K562 (cell line): ENCODE measurements at regions not wholly inside any gene's neighbourhood (a gene's known extent, or its start where the extent isn't known, plus 50 kb on each side); places are given as distances from the start of the nearest gene placed in this dataset.
"Not testable (repeated sequence)": the region's sequence is repeated elsewhere in the genome, so short reads cannot be mapped to it uniquely, and the experiment has no call there.

Experiments used
- ATAC-seq: fragments of 200-7000 bp; cut with Tn5 transposase; 3 replicates; pipeline ENCODE4 v1.9.1; 2020; ENCODE audit warnings: moderate library complexity
- BruUV-seq: library from RNA; stranded (reverse); fragments of 400-500 nt; replicated peaks from 2 replicates; lab custom pipeline; 2021; lab: Mats Ljungman, UMichigan
- CTCF ChIA-PET: fragments of 300-600 bp; formaldehyde crosslinking; extraction: SDS; loops from one replicate; lab custom pipeline; 2021; ENCODE audit warnings: low intra/inter-chr PET ratio; lab: Yijun Ruan, JAX
- POLR2A ChIA-PET: fragments of 300-600, 350-650 bp; sonication (Branson Sonifier 250); formaldehyde crosslinking; extraction: SDS; loops from one replicate; lab custom pipeline; 2021; ENCODE audit warnings: antibody characterized with exemption, inconsistent platforms; lab: Yijun Ruan, JAX
- DNase-seq, 4 experiments: peaks; one replicate each; pipeline versions ENCODE4 v3.0.0 to v3.0.0-alpha.2; 2011 to 2018; ENCODE audit warnings: low spot score in 3 of 4, mixed read lengths in 3 of 4; ENCODE audit errors: extremely low read depth in 1 of 4
- FAIRE-seq: peaks from 2 replicates; lab custom pipeline; 2011; peaks lifted over from hg19 to GRCh38; lab: Jason Lieb, UNC
- H2AFZ ChIP-seq: 2 replicates; pipeline ENCODE4 v1.6.0; 2011; ENCODE audit warnings: low read depth, low read length, control low read depth, inconsistent platforms
- H3K27ac ChIP-seq: fragments of 200-600 bp; 3 replicates; pipeline ENCODE4 v1.8.0; 2011; ENCODE audit warnings: low read depth, mild to moderate bottlenecking, control low read depth, inconsistent platforms, low read length, moderate library complexity, mixed read lengths; ENCODE audit errors: extremely low read depth
- H3K27me3 ChIP-seq, 2 experiments: fragments of 300-600 bp in 1 of 2; 2 replicates in 1 of 2; 3 replicates in 1 of 2; pipeline versions ENCODE4 v1.6.0 to v1.8.0; 2011; ENCODE audit warnings: inconsistent platforms in 2 of 2, low read length in 2 of 2, mild to moderate bottlenecking in 1 of 2, mixed read lengths in 1 of 2, moderate library complexity in 1 of 2; ENCODE audit not compliant: control insufficient read depth in 2 of 2, insufficient read depth in 2 of 2
- H3K36me3 ChIP-seq: fragments of 300-600 bp; 3 replicates; pipeline ENCODE4 v1.8.0; 2011; ENCODE audit warnings: mild to moderate bottlenecking, low read length, inconsistent platforms; ENCODE audit not compliant: control insufficient read depth, insufficient read depth
- H3K4me1 ChIP-seq, 2 experiments: fragments of 200-600 bp in 1 of 2; replicated peaks in 1 of 2; 2 replicates in 1 of 2; 3 replicates in 1 of 2; pipeline versions ENCODE4 v1.5.1 to v1.8.0; 2011; ENCODE audit warnings: inconsistent platforms in 2 of 2, low read length in 2 of 2, mild to moderate bottlenecking in 1 of 2, mixed read lengths in 1 of 2, moderate library complexity in 1 of 2; ENCODE audit not compliant: control insufficient read depth in 2 of 2, insufficient read depth in 2 of 2
- H3K4me2 ChIP-seq: 2 replicates; pipeline ENCODE4 v1.6.1; 2011; ENCODE audit warnings: low read length, control low read depth, inconsistent platforms, mixed read lengths; ENCODE audit not compliant: insufficient read depth
- H3K4me3 ChIP-seq: fragments of 200-600 bp; sonication (generic), shearing (Covaris generic); 2 replicates; pipeline ENCODE4 v1.5.1; 2016; ENCODE audit warnings: control low read depth, inconsistent platforms
- H3K79me2 ChIP-seq: fragments of 200-600 bp; 3 replicates; pipeline ENCODE4 v1.8.0; 2011; ENCODE audit warnings: low read length, inconsistent platforms; ENCODE audit not compliant: control insufficient read depth, insufficient read depth
- H3K9ac ChIP-seq, 2 experiments: 2 replicates each; pipeline versions ENCODE4 v1.6.0 to v1.6.1; 2011; ENCODE audit warnings: low read depth in 2 of 2, low read length in 2 of 2, control low read depth in 1 of 2, inconsistent platforms in 1 of 2, mild to moderate bottlenecking in 1 of 2, mixed read lengths in 1 of 2; ENCODE audit not compliant: insufficient read depth in 1 of 2
- H3K9me1 ChIP-seq: one replicate; pipeline ENCODE4 v1.6.0; 2011; ENCODE audit warnings: inconsistent platforms, mild to moderate bottlenecking, low read length, moderate library complexity; ENCODE audit not compliant: control insufficient read depth, insufficient read depth
- H3K9me3 ChIP-seq: replicated peaks from 2 replicates; pipeline ENCODE4 v1.5.1; 2011; ENCODE audit warnings: low read depth, low read length, inconsistent platforms; ENCODE audit not compliant: control insufficient read depth, insufficient read depth
- H4K20me1 ChIP-seq: replicated peaks from 2 replicates; pipeline ENCODE4 v1.6.1; 2011; ENCODE audit warnings: low read length, inconsistent platforms, mixed read lengths; ENCODE audit not compliant: control insufficient read depth, insufficient read depth
- CAMTA2 ChIP-seq: fragments of 250-450 bp; sonication (Bioruptor Pico); conservative IDR thresholded peaks from 2 replicates; pipeline ENCODE4 v1.5.1; 2022
- CREM ChIP-seq: IDR thresholded peaks from 2 replicates; pipeline ENCODE4 v1.6.1; 2014; ENCODE audit warnings: antibody characterized with exemption, low read depth
- GTF2F1 ChIP-seq: IDR thresholded peaks from 2 replicates; pipeline ENCODE4 v1.6.1; 2011; ENCODE audit warnings: low read depth, low read length, improper control_type of control experiment
- KAT2B ChIP-seq: IDR thresholded peaks from one replicate; pipeline ENCODE4 v1.6.1; 2012; ENCODE audit warnings: low read depth, mild to moderate bottlenecking, control low read depth, inconsistent platforms, low read length, moderate library complexity
- KDM1A ChIP-seq, 2 experiments: fragments of 450-650 bp; IDR thresholded peaks; 2 replicates each; pipeline ENCODE4 v1.6.1; 2016; ENCODE audit warnings: mild to moderate bottlenecking in 2 of 2
- NCOA1 ChIP-seq: fragments of 450-650 bp; IDR thresholded peaks from 2 replicates; pipeline ENCODE4 v1.6.1; 2016; ENCODE audit warnings: low read depth
- SLC30A9 ChIP-seq: fragments of 250-450 bp; sonication (Bioruptor Pico); IDR thresholded peaks from 2 replicates; pipeline ENCODE4 v1.8.0; 2022; ENCODE audit warnings: mild to moderate bottlenecking, moderate library complexity
- TCF7L2 ChIP-seq: fragments of 150-350 bp; IDR thresholded peaks from 2 replicates; pipeline ENCODE4 v1.6.1; 2016; ENCODE audit warnings: low read depth, mild to moderate bottlenecking, low read length, moderate library complexity
- ZNF232 ChIP-seq: sonication (generic); formaldehyde crosslinking; IDR thresholded peaks from 2 replicates; pipeline ENCODE4 v1.8.0; 2022; ENCODE audit warnings: mild to moderate bottlenecking, missing genetic modification reagents
- ZNF398 ChIP-seq: fragments of 250-450 bp; sonication (Bioruptor Pico); IDR thresholded peaks from 2 replicates; pipeline ENCODE4 v1.8.0; 2021; ENCODE audit warnings: moderate library complexity, mild to moderate bottlenecking, inconsistent platforms
- ZNF609 ChIP-seq: sonication (generic); formaldehyde crosslinking; IDR thresholded peaks from 2 replicates; pipeline ENCODE4 v1.8.1; 2023; ENCODE audit warnings: missing genetic modification reagents, mild to moderate bottlenecking, borderline replicate concordance
- WGBS: fragments of 100-300 bp; shearing (Covaris generic); methylation state at CpG from one replicate; pipeline ENCODE4 v1.1.6; 2016; ENCODE audit warnings: low coverage, mixed read lengths; ENCODE audit not compliant: insufficient coverage; ENCODE audit errors: missing lambda C conversion rate; 5-methylcytosine and 5-hydroxymethylcytosine counted together
- in situ Hi-C: fragments of 300-500 bp; cut with MboI; formaldehyde crosslinking; loops from 4 replicates; pipeline ENCODE4 v1.15.0; 2018; ENCODE audit warnings: inconsistent platforms, mixed read lengths
- intact Hi-C: fragments of 100-400 bp; cut with micrococcal nuclease; formaldehyde crosslinking; loops from 2 replicates; pipeline ENCODE4 v1.14.2; 2022

- TF ChIP-seq TCF7L2 (no peak), CAMTA2 (CRISPR knock-in tag) (no peak), KDM1A (IDR thresholded peaks at IDR 0.05) (no peak), GTF2F1 (no peak), KAT2B (no peak), ZNF232 (no peak), CREM (no peak), NCOA1 (no peak), ZNF609 (no peak), SLC30A9 (CRISPR knock-in tag) (no peak), ZNF398 (CRISPR knock-in tag) (no peak)
- no peaks in the 10 kb centered on the region for H3K9me3 ChIP-seq
- ATAC-seq (no peak), FAIRE-seq (no peak), DNase-seq (no peak)
- H3K4me2 ChIP-seq, result no peak overlapping the region
- no peaks in the 10 kb centered on the region for H4K20me1 ChIP-seq
- no TSS peak for BruUV-seq
- H3K27ac ChIP-seq, result no peak overlapping the region
- H3K9ac ChIP-seq, result no peak overlapping the region
- H3K79me2 ChIP-seq, result no peaks in the 10 kb centered on the region
- ChIA-PET CTCF (no interaction called here), POLR2A (no interaction called here)
- intact Hi-C loops, result no loop called here
- H3K27me3 ChIP-seq, result no peaks in the 10 kb centered on the region
- H3K4me3 ChIP-seq, result no peak overlapping the region
- no peaks in the 10 kb centered on the region for H3K9me1 ChIP-seq
- in situ Hi-C loops, result no loop called here
- H2AFZ ChIP-seq, result no peak overlapping the region
- under 1% methylated on average over 7 of the region's 7 CpGs for WGBS
- no peaks in the 10 kb centered on the region for H3K36me3 ChIP-seq
- no peaks in the 10 kb centered on the region for H3K4me1 ChIP-seq
Observed at GRCh38 chr10:58063861-58064480, 203.7 kb downstream of the IPMK start.

GRCh38 chr10:58058683-58059082 is 209.0 kb downstream of the IPMK start:
- H3K9me3 ChIP-seq, BruUV-seq, intact Hi-C loops, H3K4me2 ChIP-seq, ATAC-seq, H3K4me3 ChIP-seq, CTCF ChIA-PET, DNase-seq, H3K9me1 ChIP-seq, H3K27ac ChIP-seq, FAIRE-seq, H3K79me2 ChIP-seq, H4K20me1 ChIP-seq, H2AFZ ChIP-seq, H3K4me1 ChIP-seq, in situ Hi-C loops, H3K27me3 ChIP-seq, H3K9ac ChIP-seq, H3K36me3 ChIP-seq, POLR2A ChIA-PET: not testable (repeated sequence)
- 0% methylated on average over 1 of the region's 1 CpG for WGBS
